ENCODE measurements at regions not wholly inside any gene's neighbourhood (a gene's known extent, or its start where the extent isn't known, plus 50 kb on each side); places are given as distances from the start of the nearest gene placed in this dataset.

DNA sequence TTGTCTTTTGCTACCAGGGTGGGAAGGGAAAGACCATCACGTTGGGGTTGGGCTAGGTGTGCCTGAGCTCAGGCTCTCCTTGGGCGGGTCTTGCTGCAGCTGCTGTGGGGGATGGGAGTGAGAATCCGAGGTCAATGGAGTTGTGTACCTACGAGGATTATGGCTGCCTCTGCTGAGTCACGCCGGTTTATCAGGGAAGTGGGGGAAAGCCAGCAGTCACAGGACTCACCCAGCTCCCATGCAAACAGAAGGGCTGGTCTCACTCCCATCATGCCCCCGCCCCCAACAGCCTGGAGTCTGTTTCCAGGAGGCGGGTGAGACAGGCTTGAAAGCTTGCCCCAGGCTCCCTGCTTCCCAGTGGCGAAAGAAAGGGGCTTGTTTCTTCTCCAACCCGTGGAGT is 1259.0 kb upstream of the GOT2 start:
- Histone ChIP-seq H4K20me1 (replicated peaks; ENCODE audit: control insufficient read depth, insufficient read depth, low read length) (no peaks in the 10 kb centered on the region), H3K4me3 (no peak overlapping the region), H3K9ac (ENCODE audit: insufficient read depth in 1 of 2, low read depth in 2 of 2, low read length in 2 of 2) (no peak overlapping the region), H3K79me2 (ENCODE audit: control insufficient read depth, insufficient read depth, low read length) (no peaks in the 10 kb centered on the region), H3K9me3 (replicated peaks; ENCODE audit: control insufficient read depth, insufficient read depth, low read depth, low read length) (0 out of 2 replicates have a peak, but pooled peaks cover 1% of the 10 kb centered on the region), H3K9me1 (ENCODE audit: control insufficient read depth, insufficient read depth, low read length) (no peaks in the 10 kb centered on the region), H3K4me2 (ENCODE audit: insufficient read depth, low read length) (no peak overlapping the region), H3K27me3 (ENCODE audit: control insufficient read depth in 2 of 2, insufficient read depth in 2 of 2, low read length in 2 of 2) (no peaks in the 10 kb centered on the region), H3K27ac (ENCODE audit: extremely low read depth, low read depth, low read length) (no peak overlapping the region), H3K36me3 (ENCODE audit: control insufficient read depth, insufficient read depth, low read length) (no peaks in the 10 kb centered on the region), H3K4me1 (replicated peaks in 1 of 2; ENCODE audit: control insufficient read depth in 2 of 2, insufficient read depth in 2 of 2, low read length in 2 of 2) (no peaks in the 10 kb centered on the region), H2AFZ (ENCODE audit: low read depth, low read length) (no peak overlapping the region)
- in situ Hi-C loops (cut with MboI) = no loop called here
- intact Hi-C loops (cut with micrococcal nuclease) = no loop called here
- CTCF ChIA-PET (ENCODE audit: low intra/inter-chr PET ratio) = no interaction called here
- FAIRE-seq (no peak), ATAC-seq (no peak), DNase-seq (ENCODE audit: extremely low read depth in 1 of 4, low spot score in 3 of 4) (peak in 1 of 4 experiments; percentile 36)
- 4% methylated on average over 7 of the region's 10 CpGs for WGBS (ENCODE audit: insufficient coverage, low coverage, missing lambda C conversion rate)
- BruUV-seq (replicated peaks) = no TSS peak
- POLR2A ChIA-PET = interaction anchor here (0.7 kb wide), 1 partner anchor 114 kb away, joined by 3 read pairs; no protein-coding TSS in a partner anchor
- no peak for TF ChIP-seq CC2D1A (IDR thresholded peaks at IDR 0.05)
- TF ChIP-seq, protein P1, sequence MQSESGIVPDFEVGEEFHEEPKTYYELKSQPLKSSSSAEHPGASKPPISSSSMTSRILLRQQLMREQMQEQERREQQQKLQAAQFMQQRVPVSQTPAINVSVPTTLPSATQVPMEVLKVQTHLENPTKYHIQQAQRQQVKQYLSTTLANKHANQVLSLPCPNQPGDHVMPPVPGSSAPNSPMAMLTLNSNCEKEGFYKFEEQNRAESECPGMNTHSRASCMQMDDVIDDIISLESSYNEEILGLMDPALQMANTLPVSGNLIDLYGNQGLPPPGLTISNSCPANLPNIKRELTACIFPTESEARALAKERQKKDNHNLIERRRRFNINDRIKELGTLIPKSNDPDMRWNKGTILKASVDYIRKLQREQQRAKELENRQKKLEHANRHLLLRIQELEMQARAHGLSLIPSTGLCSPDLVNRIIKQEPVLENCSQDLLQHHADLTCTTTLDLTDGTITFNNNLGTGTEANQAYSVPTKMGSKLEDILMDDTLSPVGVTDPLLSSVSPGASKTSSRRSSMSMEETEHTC (IDR thresholded peaks at IDR 0.05) = no peak
- no peak for TF ChIP-seq ZNF785 (CRISPR knock-in tag; IDR thresholded peaks at IDR 0.05)
- TF ChIP-seq, protein P2, sequence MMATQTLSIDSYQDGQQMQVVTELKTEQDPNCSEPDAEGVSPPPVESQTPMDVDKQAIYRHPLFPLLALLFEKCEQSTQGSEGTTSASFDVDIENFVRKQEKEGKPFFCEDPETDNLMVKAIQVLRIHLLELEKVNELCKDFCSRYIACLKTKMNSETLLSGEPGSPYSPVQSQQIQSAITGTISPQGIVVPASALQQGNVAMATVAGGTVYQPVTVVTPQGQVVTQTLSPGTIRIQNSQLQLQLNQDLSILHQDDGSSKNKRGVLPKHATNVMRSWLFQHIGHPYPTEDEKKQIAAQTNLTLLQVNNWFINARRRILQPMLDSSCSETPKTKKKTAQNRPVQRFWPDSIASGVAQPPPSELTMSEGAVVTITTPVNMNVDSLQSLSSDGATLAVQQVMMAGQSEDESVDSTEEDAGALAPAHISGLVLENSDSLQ (IDR thresholded peaks at IDR 0.05) = no peak
- no peak for TF ChIP-seq HOMEZ (CRISPR knock-in tag; IDR thresholded peaks at IDR 0.05)
- no peak for TF ChIP-seq TRIM24 (IDR thresholded peaks at IDR 0.05)
- TF ChIP-seq HEY1 (CRISPR knock-in tag; IDR thresholded peaks at IDR 0.05; ENCODE audit: borderline replicate concordance) = no peak
- no peak for TF ChIP-seq STAT5B (CRISPR knock-in tag; IDR thresholded peaks at IDR 0.05)
- no peak for TF ChIP-seq THRAP3 (IDR thresholded peaks at IDR 0.05; ENCODE audit: borderline replicate concordance)
